IMR-90 (cell line): ENCODE measurements at regions not wholly inside any gene's neighbourhood (a gene's known extent, or its start where the extent isn't known, plus 50 kb on each side); places are given as distances from the start of the nearest gene placed in this dataset.
A peak's percentile ranks its signal among the peaks of the same experiment; 100 is the strongest.

ENCODE experiments used
- ATAC-seq: fragments of 200-7000 bp; cut with Tn5 transposase; 2 replicates; pipeline ENCODE4 v1.9.1; 2020; ENCODE audit warnings: low read depth, mild to moderate bottlenecking, moderate library complexity
- BruUV-seq: library from RNA; stranded (reverse); fragments of 400-500 nt; replicated peaks from 2 replicates; lab custom pipeline; 2021; lab: Mats Ljungman, UMichigan
- CTCF ChIA-PET: fragments of 300-600 bp; formaldehyde crosslinking; extraction: SDS; loops from one replicate; lab custom pipeline; 2021; ENCODE audit warnings: antibody characterized with exemption; lab: Yijun Ruan, JAX
- POLR2A ChIA-PET: fragments of 300-600 bp; sonication (Branson Sonifier 250); formaldehyde crosslinking; loops from one replicate; lab custom pipeline; 2022; ENCODE audit warnings: antibody characterized with exemption; ENCODE audit not compliant: unreplicated experiment; lab: Charles Lee
- DNase-seq: peaks from one replicate; pipeline ENCODE4 v3.0.0; 2013
- H2AFZ ChIP-seq: replicated peaks from 2 replicates; pipeline ENCODE3; 2013; ENCODE audit warnings: low read length, mild to moderate bottlenecking; ENCODE audit not compliant: poor library complexity
- H2AK5ac ChIP-seq: 2 replicates; pipeline ENCODE4 v1.6.1; 2013; ENCODE audit warnings: low read depth, low read length, inconsistent platforms
- H2AK9ac ChIP-seq: replicated peaks from 2 replicates; pipeline ENCODE3; 2013; ENCODE audit warnings: mild to moderate bottlenecking, low read depth, low read length, moderate library complexity; ENCODE audit not compliant: poor library complexity
- H2BK120ac ChIP-seq: 2 replicates; pipeline ENCODE4 v1.6.1; 2013; ENCODE audit warnings: low read depth, low read length, inconsistent platforms
- H2BK15ac ChIP-seq: 3 replicates; pipeline ENCODE4 v1.6.1; 2013; ENCODE audit warnings: low read depth, low read length, inconsistent platforms
- H2BK20ac ChIP-seq: 2 replicates; pipeline ENCODE4 v1.6.1; 2013; ENCODE audit warnings: low read depth, mild to moderate bottlenecking, inconsistent platforms, low read length, moderate library complexity
- H2BK5ac ChIP-seq: 2 replicates; pipeline ENCODE4 v1.6.1; 2013; ENCODE audit warnings: mild to moderate bottlenecking, low read depth, low read length, inconsistent platforms; ENCODE audit not compliant: poor library complexity, severe bottlenecking
- H3K14ac ChIP-seq: replicated peaks from 2 replicates; pipeline ENCODE4 v1.6.1; 2013; ENCODE audit warnings: low read depth, low read length, inconsistent platforms
- H3K18ac ChIP-seq: 2 replicates; pipeline ENCODE4 v1.6.1; 2013; ENCODE audit warnings: low read depth, low read length, control low read depth
- H3K23ac ChIP-seq: 2 replicates; pipeline ENCODE4 v1.6.1; 2013; ENCODE audit warnings: low read depth, low read length, inconsistent platforms
- H3K27ac ChIP-seq: 2 replicates; pipeline ENCODE4 v1.5.1; 2013; ENCODE audit warnings: mild to moderate bottlenecking, control low read depth, low read length; ENCODE audit not compliant: insufficient read depth
- H3K27me3 ChIP-seq: 2 replicates; pipeline ENCODE4 v1.6.1; 2013; ENCODE audit warnings: low read length; ENCODE audit not compliant: control insufficient read depth, insufficient read depth
- H3K36me3 ChIP-seq: 2 replicates; pipeline ENCODE4 v1.6.1; 2013; ENCODE audit warnings: low read length, mixed read lengths; ENCODE audit not compliant: control insufficient read depth, insufficient read depth
- H3K4ac ChIP-seq: 2 replicates; pipeline ENCODE4 v1.6.1; 2013; ENCODE audit warnings: low read depth, low read length, inconsistent platforms
- H3K4me1 ChIP-seq: 2 replicates; pipeline ENCODE4 v1.6.1; 2013; ENCODE audit warnings: low read length, mixed read lengths; ENCODE audit not compliant: control insufficient read depth, insufficient read depth
- H3K4me2 ChIP-seq: 2 replicates; pipeline ENCODE4 v1.6.1; 2013; ENCODE audit warnings: low read depth, mild to moderate bottlenecking, control low read depth, low read length, moderate library complexity
- H3K4me3 ChIP-seq: 2 replicates; pipeline ENCODE4 v1.5.1; 2013; ENCODE audit warnings: low read depth, mild to moderate bottlenecking, control low read depth, low read length, moderate library complexity; ENCODE audit not compliant: insufficient read depth
- H3K56ac ChIP-seq: 2 replicates; pipeline ENCODE4 v1.6.1; 2013; ENCODE audit warnings: low read length, inconsistent platforms; ENCODE audit not compliant: insufficient read depth; ENCODE audit errors: extremely low read depth
- H3K79me1 ChIP-seq, 2 experiments: 2 replicates each; pipeline ENCODE4 v1.6.1; 2013; ENCODE audit warnings: low read length in 2 of 2, inconsistent platforms in 1 of 2, low read depth in 1 of 2
- H3K9ac ChIP-seq: 2 replicates; pipeline ENCODE4 v1.6.1; 2013; ENCODE audit warnings: low read depth, low read length, control low read depth
- H3K9me1 ChIP-seq: 2 replicates; pipeline ENCODE4 v1.6.1; 2013; ENCODE audit warnings: low read length, inconsistent platforms; ENCODE audit not compliant: insufficient read depth
- H3K9me3 ChIP-seq: 2 replicates; pipeline ENCODE4 v1.6.1; 2013; ENCODE audit warnings: low read length; ENCODE audit not compliant: control insufficient read depth, insufficient read depth
- H4K20me1 ChIP-seq: 2 replicates; pipeline ENCODE4 v1.6.1; 2013; ENCODE audit warnings: low read length, inconsistent platforms; ENCODE audit not compliant: insufficient read depth
- H4K5ac ChIP-seq: 2 replicates; pipeline ENCODE4 v1.6.1; 2013; ENCODE audit warnings: mild to moderate bottlenecking, low read depth, low read length, control low read depth
- H4K8ac ChIP-seq, 2 experiments: 2 replicates each; pipeline ENCODE4 v1.6.1; 2013; ENCODE audit warnings: low read depth in 2 of 2, low read length in 2 of 2, control low read depth in 1 of 2, inconsistent platforms in 1 of 2
- H4K91ac ChIP-seq: 2 replicates; pipeline ENCODE4 v1.6.1; 2013; ENCODE audit warnings: low read depth, low read length, inconsistent platforms; ENCODE audit not compliant: insufficient read depth
- BHLHE40 ChIP-seq: fragments of 150-350 bp; IDR thresholded peaks from 2 replicates; pipeline ENCODE4 v1.6.1; 2016; ENCODE audit warnings: mild to moderate bottlenecking, low read depth, low read length
- CEBPB ChIP-seq: IDR thresholded peaks from 2 replicates; pipeline ENCODE4 v1.6.1; 2012; ENCODE audit warnings: low read depth, low read length, improper control_type of control experiment
- CTCF ChIP-seq: conservative IDR thresholded peaks from 2 replicates; pipeline ENCODE4 v1.5.1; 2012; ENCODE audit warnings: mild to moderate bottlenecking, low read depth, low read length, improper control_type of control experiment
- FOS ChIP-seq: fragments of 150-350 bp; IDR thresholded peaks from 2 replicates; pipeline ENCODE4 v1.6.1; 2016; ENCODE audit warnings: low read depth, low read length
- MAZ ChIP-seq: IDR thresholded peaks from 2 replicates; pipeline ENCODE4 v1.6.1; 2012; ENCODE audit warnings: low read depth, mild to moderate bottlenecking, low read length, improper control_type of control experiment, moderate library complexity, borderline replicate concordance
- POLR2A ChIP-seq: IDR thresholded peaks from 2 replicates; pipeline ENCODE4 v1.6.1; 2012; ENCODE audit warnings: mild to moderate bottlenecking, low read depth, low read length
- RAD21 ChIP-seq: IDR thresholded peaks from 2 replicates; pipeline ENCODE4 v1.6.1; 2012; ENCODE audit warnings: low read length, improper control_type of control experiment
- RFX5 ChIP-seq: IDR thresholded peaks from 2 replicates; pipeline ENCODE4 v1.8.0; 2012; ENCODE audit warnings: low read depth, mild to moderate bottlenecking, low read length, moderate library complexity
- WGBS, 2 experiments: methylation state at CpG; one replicate each; pipeline versions ENCODE4 v1.1.5 to v1.1.7; 2013; ENCODE audit warnings: missing lambda C conversion rate in 2 of 2; ENCODE audit not compliant: insufficient read length in 1 of 2; ENCODE audit errors: extremely low coverage in 2 of 2; 5-methylcytosine and 5-hydroxymethylcytosine counted together
- dilution Hi-C: fragments of 300-500 bp; cut with HindIII; formaldehyde crosslinking; loops from one replicate; pipeline ENCODE4 v1.14.3; 2018; ENCODE audit warnings: low sequenced_read_pairs; ENCODE audit not compliant: unreplicated experiment
- in situ Hi-C: fragments of 300-500 bp; cut with MboI; formaldehyde crosslinking; loops from 3 replicates; pipeline ENCODE4 v1.14.3; 2019; ENCODE audit warnings: low sequenced_read_pairs, inconsistent platforms, mixed read lengths
- intact Hi-C: fragments of 100-400 bp; cut with micrococcal nuclease; formaldehyde crosslinking; loops from 2 replicates; pipeline ENCODE4 v1.10.0; 2022

- Histone ChIP-seq H4K8ac (peak overlapping the region; percentile 69 to 97), H2BK5ac (peak overlapping the region; percentile 97), H4K91ac (peak overlapping the region; percentile 97), H3K9ac (no peak overlapping the region), H3K23ac (peak overlapping the region; percentile 96), H3K27me3 (no peaks in the 10 kb centered on the region), H3K9me1 (peaks cover 41% of the 10 kb centered on the region), H2AK5ac (peak overlapping the region; percentile 100), H2BK15ac (peak overlapping the region; percentile 82), H3K27ac (peak overlapping the region; percentile 96), H3K4me3 (no peak overlapping the region), H2AK9ac (no peak overlapping the region), H2BK20ac (peak overlapping the region; percentile 99), H3K36me3 (no peaks in the 10 kb centered on the region), H3K4me2 (no peak overlapping the region), H4K20me1 (no peaks in the 10 kb centered on the region), H3K79me1 (peaks cover 0 to 30% of the 10 kb centered on the region in 2 experiments; a peak in 2 of 4 replicates), H4K5ac (peak overlapping the region; percentile 86), H2AFZ (no peak overlapping the region), H2BK120ac (peak overlapping the region; percentile 99), H3K9me3 (no peaks in the 10 kb centered on the region), H3K4ac (peak overlapping the region; percentile 97), H3K4me1 (peaks cover 48% of the 10 kb centered on the region), H3K14ac (peak overlapping the region; percentile 98), H3K56ac (no peak overlapping the region), H3K18ac (peak overlapping the region; percentile 92)
- dilution Hi-C loops = no loop called here
- intact Hi-C loops = loop anchor here (2.0 kb wide), 1 partner anchor 101 kb away; no protein-coding TSS in a partner anchor
- TF ChIP-seq MAZ (no peak), RAD21 (no peak), FOS (no peak), BHLHE40 (no peak), RFX5 (no peak), CEBPB (no peak), CTCF (no peak), POLR2A (no peak)
- BruUV-seq = no TSS peak
- ChIA-PET POLR2A (no interaction called here), CTCF (interaction anchor here (0.8 kb wide), 1 partner anchor 369 kb away, joined by 3 read pairs; no protein-coding TSS in a partner anchor)
- 100% methylated on average over 1 of the region's 2 CpGs; no CpG with 5 or more reads in 1 of the 2 experiments for WGBS, 2 experiments
- in situ Hi-C loops = loop anchor here (5.0 kb wide), 1 partner anchor 101 kb away; no protein-coding TSS in a partner anchor
- ATAC-seq (no peak), DNase-seq (no peak)
Observed at GRCh38 chr1:234981758-234982157, 146.9 kb downstream of the TOMM20 start.
